ENCODE measurements at regions not wholly inside any gene's neighbourhood (a gene's known extent, or its start where the extent isn't known, plus 50 kb on each side); places are given as distances from the start of the nearest gene placed in this dataset.
"Not testable (repeated sequence)": the region's sequence is repeated elsewhere in the genome, so short reads cannot be mapped to it uniquely, and the experiment has no call there.

DNA sequence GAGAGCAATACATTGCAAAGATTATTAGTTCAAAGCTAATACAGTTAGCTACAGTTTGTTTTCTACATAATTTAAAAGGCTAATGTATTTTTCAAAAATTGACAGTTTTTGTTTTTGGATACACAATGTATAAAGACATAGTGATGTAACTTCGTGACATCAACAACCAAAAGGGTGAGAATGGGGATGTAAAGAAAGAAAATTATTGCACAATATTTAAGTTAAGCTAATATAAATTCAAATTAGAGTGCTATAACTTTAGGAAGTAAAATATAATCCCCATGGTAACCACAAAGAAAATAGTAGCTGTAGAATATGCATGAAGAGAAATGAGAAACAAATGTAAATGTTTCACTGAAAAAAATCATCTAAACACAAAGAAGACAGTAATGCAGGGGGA is 334.4 kb upstream of the DEPDC1 start:
- H3K4me3 ChIP-seq (ENCODE audit: low read depth, low read length), result no peak overlapping the region
- no peak for DNase-seq (ENCODE audit: low read depth)
- no peak for TF ChIP-seq CTCF (IDR thresholded peaks at IDR 0.05; ENCODE audit: insufficient read depth, low read length)

DNA sequence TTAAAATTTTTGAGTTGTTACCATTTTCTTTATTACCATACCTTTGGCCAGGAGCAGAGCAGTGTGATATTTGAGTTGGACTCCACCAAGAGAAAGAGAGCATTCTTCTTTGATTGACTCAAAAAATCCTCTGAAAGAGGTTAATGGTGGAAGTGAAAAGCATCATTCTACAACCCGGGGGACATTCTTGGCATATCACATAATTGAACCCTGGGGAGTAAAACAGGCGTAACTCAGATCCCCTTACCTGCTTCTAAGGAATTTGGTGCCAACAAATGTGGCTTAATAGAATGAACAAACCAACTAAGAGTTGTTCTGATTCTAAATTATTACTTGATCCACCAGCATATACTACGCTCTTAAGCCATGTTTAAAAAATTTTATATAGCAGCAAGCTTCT is 351.1 kb upstream of the DEPDC1 start:
- no peak for DNase-seq (ENCODE audit: low read depth)
- TF ChIP-seq CTCF (IDR thresholded peaks at IDR 0.05; ENCODE audit: insufficient read depth, low read length), result no peak

DNA sequence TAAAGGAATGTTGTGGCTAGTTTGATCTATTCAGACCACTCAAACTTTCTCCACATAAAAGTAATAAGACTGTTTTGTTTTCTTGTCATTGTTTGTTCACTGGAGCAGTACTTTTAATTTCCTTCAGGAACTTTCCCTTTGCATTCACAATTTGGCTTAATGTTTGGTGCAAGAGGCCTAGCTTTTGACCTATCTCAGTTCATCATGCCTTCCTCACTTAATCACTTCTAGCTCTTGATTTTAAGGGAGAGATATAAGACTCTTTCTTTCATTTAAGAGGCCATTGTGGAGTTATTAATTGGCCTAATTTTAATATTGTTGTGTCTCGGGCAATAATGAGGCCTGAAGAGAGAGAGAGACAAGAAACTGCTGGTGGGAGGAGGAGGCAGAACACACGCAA is 371.7 kb upstream of the DEPDC1 start:
- no peak overlapping the region for H3K4me3 ChIP-seq (ENCODE audit: low read depth, low read length)
- no peak for DNase-seq (ENCODE audit: low read depth)
- TF ChIP-seq CTCF (IDR thresholded peaks at IDR 0.05; ENCODE audit: insufficient read depth, low read length), result no peak

More for the DNA sequence above, 351.1 kb upstream of the DEPDC1 start:
- no peak overlapping the region for H3K4me3 ChIP-seq (ENCODE audit: low read depth, low read length)

DNA sequence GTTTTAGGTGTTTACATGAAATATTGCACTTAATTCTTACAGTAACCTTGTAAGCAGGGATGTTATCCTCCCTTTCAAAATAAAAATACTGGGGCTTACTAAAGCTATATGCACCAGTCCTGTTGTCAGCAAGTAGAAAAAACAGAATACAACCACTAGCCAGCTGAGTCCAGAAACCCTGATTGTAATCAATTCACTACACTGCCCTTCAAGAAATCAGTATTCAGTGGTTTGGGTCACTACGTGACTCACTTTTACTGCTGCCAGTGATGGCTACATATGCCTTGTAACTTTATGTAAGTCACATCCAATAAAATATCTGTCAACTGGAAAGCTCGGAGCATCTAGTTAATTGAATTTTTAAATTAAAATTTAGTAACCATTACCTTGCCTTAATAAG is 376.3 kb upstream of the DEPDC1 start:
- no peak for TF ChIP-seq CTCF (IDR thresholded peaks at IDR 0.05; ENCODE audit: insufficient read depth, low read length)
- H3K4me3 ChIP-seq (ENCODE audit: low read depth, low read length), result no peak overlapping the region
- DNase-seq (ENCODE audit: low read depth), result no peak

GRCh38 chr1:68881330-68882194 is 384.7 kb upstream of the DEPDC1 start:
- not testable (repeated sequence) for DNase-seq (ENCODE audit: low read depth); H3K4me3 ChIP-seq (ENCODE audit: low read depth, low read length)

GRCh38 chr1:68889471-68889870 is 392.6 kb upstream of the DEPDC1 start:
- no peak for TF ChIP-seq CTCF (IDR thresholded peaks at IDR 0.05; ENCODE audit: insufficient read depth, low read length)
- H3K4me3 ChIP-seq (ENCODE audit: low read depth, low read length), result no peak overlapping the region
- DNase-seq (ENCODE audit: low read depth), result no peak

- no peak for TF ChIP-seq CTCF (IDR thresholded peaks at IDR 0.05; ENCODE audit: insufficient read depth, low read length)
- DNase-seq (ENCODE audit: low read depth), result no peak
- H3K4me3 ChIP-seq (ENCODE audit: low read depth, low read length), result no peak overlapping the region
Observed at GRCh38 chr1:68890736-68891135, 393.9 kb upstream of the DEPDC1 start.
